Mesenchymal stem cell (in vitro differentiated cells and primary cell): ENCODE measurements at regions not wholly inside any gene's neighbourhood (a gene's known extent, or its start where the extent isn't known, plus 50 kb on each side); places are given as distances from the start of the nearest gene placed in this dataset.
"Not testable (repeated sequence)": the region's sequence is repeated elsewhere in the genome, so short reads cannot be mapped to it uniquely, and the experiment has no call there.

Source experiments
- DNase-seq: peaks from one replicate; pipeline ENCODE4 v3.0.0-alpha.2; 2013
- H2AFZ ChIP-seq: one replicate; pipeline ENCODE4 v1.6.1; 2013; ENCODE audit warnings: low read depth, mild to moderate bottlenecking, control low read depth, inconsistent platforms, low read length, moderate library complexity
- H2AK5ac ChIP-seq: 2 replicates; pipeline ENCODE4 v1.6.1; 2013; ENCODE audit warnings: low read length, moderate library complexity, mild to moderate bottlenecking, inconsistent platforms; ENCODE audit not compliant: severe bottlenecking
- H2BK120ac ChIP-seq: one replicate; pipeline ENCODE4 v1.6.1; 2013; ENCODE audit warnings: low read depth, mild to moderate bottlenecking, inconsistent platforms, low read length, moderate library complexity
- H2BK12ac ChIP-seq, 2 experiments: one replicate each; pipeline ENCODE4 v1.6.1; 2013; ENCODE audit warnings: inconsistent platforms in 2 of 2, low read length in 2 of 2, mild to moderate bottlenecking in 2 of 2, moderate library complexity in 2 of 2, control low read depth in 1 of 2
- H2BK15ac ChIP-seq: one replicate; pipeline ENCODE4 v1.6.1; 2013; ENCODE audit warnings: mild to moderate bottlenecking, low read depth, inconsistent platforms; ENCODE audit not compliant: poor library complexity, severe bottlenecking
- H2BK5ac ChIP-seq: 2 replicates; pipeline ENCODE4 v1.6.1; 2013; ENCODE audit warnings: low read depth, mild to moderate bottlenecking, low read length, control low read depth, inconsistent platforms; ENCODE audit not compliant: poor library complexity, severe bottlenecking
- H3K14ac ChIP-seq, 2 experiments: one replicate each; pipeline ENCODE4 v1.6.1; 2013; ENCODE audit warnings: inconsistent platforms in 2 of 2, low read length in 2 of 2, control low read depth in 1 of 2, mild to moderate bottlenecking in 1 of 2, moderate library complexity in 1 of 2
- H3K18ac ChIP-seq, 2 experiments: one replicate each; pipeline ENCODE4 v1.6.1; 2013; ENCODE audit warnings: inconsistent platforms in 2 of 2, low read length in 2 of 2, control low read depth in 1 of 2, low read depth in 1 of 2, mild to moderate bottlenecking in 1 of 2
- H3K23ac ChIP-seq, 2 experiments: one replicate each; pipeline ENCODE4 v1.6.1; 2013; ENCODE audit warnings: inconsistent platforms in 2 of 2, low read length in 2 of 2, mild to moderate bottlenecking in 2 of 2, moderate library complexity in 2 of 2, control low read depth in 1 of 2
- H3K27ac ChIP-seq: 2 replicates; pipeline ENCODE4 v1.5.1; 2013; ENCODE audit warnings: mild to moderate bottlenecking, moderate library complexity, low read length, control low read depth, inconsistent platforms; ENCODE audit not compliant: poor library complexity, severe bottlenecking
- H3K27me3 ChIP-seq, 2 experiments: 2 replicates each; pipeline versions ENCODE4 v1.6.1 to v1.7.0; 2013; ENCODE audit warnings: low read length in 2 of 2, mild to moderate bottlenecking in 2 of 2, moderate library complexity in 2 of 2, control low read depth in 1 of 2, inconsistent platforms in 1 of 2; ENCODE audit not compliant: control insufficient read depth in 1 of 2, insufficient read depth in 1 of 2
- H3K36me3 ChIP-seq, 2 experiments: 2 replicates each; pipeline versions ENCODE4 v1.6.1 to v1.7.0; 2013; ENCODE audit warnings: low read length in 2 of 2, control low read depth in 1 of 2, inconsistent platforms in 1 of 2, low read depth in 1 of 2, mild to moderate bottlenecking in 1 of 2; ENCODE audit not compliant: insufficient read depth in 2 of 2, control insufficient read depth in 1 of 2
- H3K4ac ChIP-seq, 2 experiments: one replicate each; pipeline ENCODE4 v1.6.1; 2013; ENCODE audit warnings: inconsistent platforms in 2 of 2, low read length in 2 of 2, mild to moderate bottlenecking in 2 of 2, moderate library complexity in 2 of 2, control low read depth in 1 of 2, low read depth in 1 of 2
- H3K4me1 ChIP-seq: 2 replicates; pipeline ENCODE4 v1.6.1; 2013; ENCODE audit warnings: low read depth, low read length, control low read depth; ENCODE audit not compliant: control insufficient read depth, insufficient read depth
- H3K4me2 ChIP-seq: 2 replicates; pipeline ENCODE4 v1.6.1; 2013; ENCODE audit warnings: low read length, mild to moderate bottlenecking, inconsistent platforms; ENCODE audit not compliant: poor library complexity, severe bottlenecking
- H3K4me3 ChIP-seq, 2 experiments: 2 replicates each; pipeline versions ENCODE4 v1.5.1 to v1.7.0; 2013; ENCODE audit warnings: low read length in 2 of 2, mild to moderate bottlenecking in 2 of 2, control low read depth in 1 of 2, low read depth in 1 of 2; ENCODE audit not compliant: insufficient read depth in 1 of 2
- H3K79me1 ChIP-seq: replicated peaks from 2 replicates; pipeline ENCODE4 v1.6.1; 2013; ENCODE audit warnings: mild to moderate bottlenecking, control low read depth, low read length, inconsistent platforms; ENCODE audit not compliant: poor library complexity, severe bottlenecking
- H3K9ac ChIP-seq: 2 replicates; pipeline ENCODE4 v1.7.0; 2013; ENCODE audit warnings: mild to moderate bottlenecking, low read length, moderate library complexity
- H3K9me3 ChIP-seq: 2 replicates; pipeline ENCODE4 v1.7.0; 2013; ENCODE audit warnings: mild to moderate bottlenecking, low read length; ENCODE audit not compliant: control insufficient read depth
- H4K8ac ChIP-seq: one replicate; pipeline ENCODE4 v1.6.1; 2013; ENCODE audit warnings: inconsistent platforms, mild to moderate bottlenecking, low read length, moderate library complexity
- H4K91ac ChIP-seq: one replicate; pipeline ENCODE4 v1.6.1; 2013; ENCODE audit warnings: mild to moderate bottlenecking, low read length, inconsistent platforms
- WGBS: methylation state at CpG from one replicate; pipeline ENCODE4 v1.1.7; 2013; ENCODE audit warnings: mixed read lengths; 5-methylcytosine and 5-hydroxymethylcytosine counted together

DNA sequence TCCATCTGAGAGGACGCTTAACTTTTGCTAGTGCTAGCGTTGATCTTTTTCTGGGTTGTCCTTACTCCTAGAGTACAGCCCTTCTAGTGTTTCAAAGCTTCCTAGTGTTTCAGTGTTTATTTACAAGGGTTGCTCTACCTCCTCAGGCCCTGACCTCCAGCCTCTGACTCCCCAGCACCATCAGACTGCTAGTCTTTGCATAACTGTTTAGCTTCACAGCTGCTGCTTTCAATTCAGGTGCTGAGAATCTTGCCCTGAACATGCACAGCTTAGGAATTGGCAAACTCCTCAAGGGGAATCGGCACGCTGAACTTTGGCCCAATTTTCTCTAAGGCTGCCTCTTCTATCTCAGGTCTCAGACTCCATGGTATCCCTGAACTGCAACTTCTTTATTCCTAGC is 52.9 kb downstream of the OR52B4 start:
- not testable (repeated sequence) for H3K18ac ChIP-seq, H2BK120ac ChIP-seq, H3K4me2 ChIP-seq, H2BK12ac ChIP-seq, H3K4me3 ChIP-seq, H2BK15ac ChIP-seq, H2AK5ac ChIP-seq, H2BK5ac ChIP-seq, DNase-seq, H3K79me1 ChIP-seq, H2AFZ ChIP-seq, H3K14ac ChIP-seq, H3K9ac ChIP-seq, H4K8ac ChIP-seq, H3K9me3 ChIP-seq, H3K23ac ChIP-seq, H3K4ac ChIP-seq, H3K4me1 ChIP-seq, H3K36me3 ChIP-seq, H3K27me3 ChIP-seq, H4K91ac ChIP-seq, H3K27ac ChIP-seq
- 64% methylated on average over 2 of the region's 4 CpGs for WGBS

DNA sequence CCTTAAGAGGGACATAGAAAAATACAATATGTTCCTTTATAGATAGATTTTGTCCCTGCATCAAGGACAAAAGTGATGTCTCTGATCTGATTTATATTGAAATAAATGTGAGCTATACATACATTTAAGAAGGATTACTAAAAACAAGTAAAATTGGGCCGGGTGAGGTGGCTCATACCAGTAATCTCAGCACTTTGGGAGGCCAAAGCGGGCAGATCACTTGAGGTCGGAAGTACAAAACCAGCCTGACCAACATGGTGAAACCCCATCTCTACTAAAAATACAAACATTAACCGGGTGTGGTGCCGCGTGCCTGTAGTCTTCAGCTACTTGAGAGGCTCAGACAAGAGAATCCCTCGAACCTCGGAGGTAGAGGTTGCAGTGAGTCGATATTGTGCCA is 91.0 kb downstream of the OR52B4 start:
- H4K91ac ChIP-seq, H3K9me3 ChIP-seq, H3K27me3 ChIP-seq, H3K9ac ChIP-seq, H2BK15ac ChIP-seq, H3K36me3 ChIP-seq, H3K4ac ChIP-seq, H2AK5ac ChIP-seq, H2AFZ ChIP-seq, DNase-seq, H3K27ac ChIP-seq, H2BK12ac ChIP-seq, H4K8ac ChIP-seq, H3K14ac ChIP-seq, H3K4me2 ChIP-seq, H2BK120ac ChIP-seq, H3K79me1 ChIP-seq, H3K4me3 ChIP-seq, H3K18ac ChIP-seq, H3K4me1 ChIP-seq, H2BK5ac ChIP-seq, H3K23ac ChIP-seq: not testable (repeated sequence)
- WGBS, result no CpG with 5 or more reads among the region's 9 CpGs

GRCh38 chr11:4251085-4251484 is 117.1 kb downstream of the OR52B4 start:
- not testable (repeated sequence) for H3K18ac ChIP-seq, H2AFZ ChIP-seq, H3K79me1 ChIP-seq, H3K9me3 ChIP-seq, H4K91ac ChIP-seq, H3K4me1 ChIP-seq, H2BK120ac ChIP-seq, H2BK5ac ChIP-seq, H3K27ac ChIP-seq, H3K14ac ChIP-seq, H3K27me3 ChIP-seq, H3K36me3 ChIP-seq, H2BK12ac ChIP-seq, H4K8ac ChIP-seq, H3K4ac ChIP-seq, DNase-seq, H3K9ac ChIP-seq, H2BK15ac ChIP-seq, H2AK5ac ChIP-seq, H3K4me3 ChIP-seq, H3K23ac ChIP-seq, H3K4me2 ChIP-seq
- no CpG with 5 or more reads among the region's 3 CpGs for WGBS

- no CpG with 5 or more reads among the region's 2 CpGs for WGBS
- not testable (repeated sequence) for H3K27me3 ChIP-seq
Measured at GRCh38 chr11:4249475-4249874, 118.7 kb downstream of the OR52B4 start.

More at GRCh38 chr11:4249475-4249874, 118.7 kb downstream of the OR52B4 start:
- not testable (repeated sequence) for H2BK12ac ChIP-seq, H2AK5ac ChIP-seq, H2BK120ac ChIP-seq, H3K27ac ChIP-seq, H3K36me3 ChIP-seq, H3K4ac ChIP-seq, H3K23ac ChIP-seq, H3K4me3 ChIP-seq, H2BK15ac ChIP-seq, H4K91ac ChIP-seq, H3K14ac ChIP-seq, H2BK5ac ChIP-seq, H4K8ac ChIP-seq, H3K4me1 ChIP-seq, H2AFZ ChIP-seq, H3K18ac ChIP-seq, DNase-seq, H3K9me3 ChIP-seq, H3K4me2 ChIP-seq, H3K79me1 ChIP-seq, H3K9ac ChIP-seq
